ENCODE measurements at regions not wholly inside any gene's neighbourhood (a gene's known extent, or its start where the extent isn't known, plus 50 kb on each side); places are given as distances from the start of the nearest gene placed in this dataset.

DNA sequence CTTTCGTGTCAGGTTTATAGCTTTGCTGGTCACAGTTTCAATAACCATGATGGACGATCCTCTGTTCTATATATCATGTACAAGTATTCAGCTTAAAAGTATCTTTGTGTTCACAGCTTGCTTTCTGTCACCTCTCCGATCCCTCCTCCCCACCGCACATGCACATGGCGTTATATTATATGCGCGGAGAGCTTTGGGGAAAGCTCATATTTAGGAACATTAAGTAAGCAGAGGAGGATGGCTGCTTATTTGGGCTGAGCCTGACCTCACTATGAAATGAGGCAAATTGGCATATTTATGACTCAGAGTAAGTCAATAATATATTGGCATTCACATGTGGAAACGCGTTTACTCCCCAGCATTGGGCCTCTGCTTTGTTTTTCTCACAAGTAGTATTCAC is 360.5 kb downstream of the HLX start:
- H3K4me2 ChIP-seq (ENCODE audit: low read length): no peak overlapping the region
- no peak overlapping the region for H3K4me3 ChIP-seq (ENCODE audit: low read depth, low read length, poor library complexity, severe bottlenecking)
- H2AFZ ChIP-seq (ENCODE audit: low read length): no peak overlapping the region
- no peak overlapping the region for H3K27ac ChIP-seq (ENCODE audit: low read depth, low read length, poor library complexity, severe bottlenecking)
- no peaks in the 10 kb centered on the region for H3K9me3 ChIP-seq (ENCODE audit: low read length)
- H3K9ac ChIP-seq (ENCODE audit: low read length): no peak overlapping the region
- H3K27me3 ChIP-seq (ENCODE audit: insufficient read depth, low read length): no peaks in the 10 kb centered on the region
- H3K9me2 ChIP-seq (ENCODE audit: low read depth, low read length): no peaks in the 10 kb centered on the region
- TF ChIP-seq EZH2 (IDR thresholded peaks at IDR 0.05; ENCODE audit: borderline replicate concordance, low read length): no peak
- TF ChIP-seq, protein P1, sequence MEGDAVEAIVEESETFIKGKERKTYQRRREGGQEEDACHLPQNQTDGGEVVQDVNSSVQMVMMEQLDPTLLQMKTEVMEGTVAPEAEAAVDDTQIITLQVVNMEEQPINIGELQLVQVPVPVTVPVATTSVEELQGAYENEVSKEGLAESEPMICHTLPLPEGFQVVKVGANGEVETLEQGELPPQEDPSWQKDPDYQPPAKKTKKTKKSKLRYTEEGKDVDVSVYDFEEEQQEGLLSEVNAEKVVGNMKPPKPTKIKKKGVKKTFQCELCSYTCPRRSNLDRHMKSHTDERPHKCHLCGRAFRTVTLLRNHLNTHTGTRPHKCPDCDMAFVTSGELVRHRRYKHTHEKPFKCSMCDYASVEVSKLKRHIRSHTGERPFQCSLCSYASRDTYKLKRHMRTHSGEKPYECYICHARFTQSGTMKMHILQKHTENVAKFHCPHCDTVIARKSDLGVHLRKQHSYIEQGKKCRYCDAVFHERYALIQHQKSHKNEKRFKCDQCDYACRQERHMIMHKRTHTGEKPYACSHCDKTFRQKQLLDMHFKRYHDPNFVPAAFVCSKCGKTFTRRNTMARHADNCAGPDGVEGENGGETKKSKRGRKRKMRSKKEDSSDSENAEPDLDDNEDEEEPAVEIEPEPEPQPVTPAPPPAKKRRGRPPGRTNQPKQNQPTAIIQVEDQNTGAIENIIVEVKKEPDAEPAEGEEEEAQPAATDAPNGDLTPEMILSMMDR (IDR thresholded peaks at IDR 0.05; ENCODE audit: low read length): no peak
- H3F3A ChIP-seq (ENCODE audit: insufficient read depth, low read length): no peaks in the 10 kb centered on the region
- H3K79me2 ChIP-seq (ENCODE audit: insufficient read depth, low read length): no peaks in the 10 kb centered on the region
- no peaks in the 10 kb centered on the region for H3K36me3 ChIP-seq (ENCODE audit: insufficient read depth, low read length)
- no peaks in the 10 kb centered on the region for H4K20me1 ChIP-seq (ENCODE audit: insufficient read depth, low read length)
- H3K4me1 ChIP-seq (ENCODE audit: insufficient read depth, low read length, severe bottlenecking): no peaks in the 10 kb centered on the region

DNA sequence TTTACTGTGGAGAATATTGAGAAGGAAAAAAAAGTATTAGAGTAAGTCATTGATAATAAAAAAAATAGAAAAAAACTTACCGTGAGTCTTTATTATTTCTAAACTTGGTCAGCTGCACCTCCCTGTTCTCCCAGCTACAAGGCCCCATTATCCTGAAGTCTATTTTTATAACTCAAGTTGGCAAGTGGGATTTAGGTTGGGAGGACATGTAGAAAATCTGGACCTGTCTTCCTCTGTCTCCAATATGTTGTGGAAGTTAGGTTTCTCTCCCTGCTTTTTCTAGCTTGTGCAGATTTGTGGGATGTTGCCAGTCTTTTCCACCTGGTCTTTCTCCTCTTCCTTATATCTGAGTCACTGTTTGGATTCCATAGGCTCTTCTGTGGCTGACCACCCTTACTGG is 361.4 kb downstream of the HLX start:
- Histone ChIP-seq H3K36me3 (ENCODE audit: insufficient read depth, low read length) (no peaks in the 10 kb centered on the region), H2AFZ (ENCODE audit: low read length) (no peak overlapping the region), H3K27me3 (ENCODE audit: insufficient read depth, low read length) (no peaks in the 10 kb centered on the region), H3K79me2 (ENCODE audit: insufficient read depth, low read length) (no peaks in the 10 kb centered on the region), H3K4me1 (ENCODE audit: insufficient read depth, low read length, severe bottlenecking) (no peaks in the 10 kb centered on the region), H3K9me3 (ENCODE audit: low read length) (no peaks in the 10 kb centered on the region), H3K9me2 (ENCODE audit: low read depth, low read length) (no peaks in the 10 kb centered on the region), H3F3A (ENCODE audit: insufficient read depth, low read length) (no peaks in the 10 kb centered on the region), H3K9ac (ENCODE audit: low read length) (no peak overlapping the region), H3K4me3 (ENCODE audit: low read depth, low read length, poor library complexity, severe bottlenecking) (no peak overlapping the region), H4K20me1 (ENCODE audit: insufficient read depth, low read length) (no peaks in the 10 kb centered on the region), H3K4me2 (ENCODE audit: low read length) (no peak overlapping the region), H3K27ac (ENCODE audit: low read depth, low read length, poor library complexity, severe bottlenecking) (no peak overlapping the region)
- TF ChIP-seq, protein P1 (IDR thresholded peaks at IDR 0.05; ENCODE audit: low read length): no peak
- no peak for TF ChIP-seq EZH2 (IDR thresholded peaks at IDR 0.05; ENCODE audit: borderline replicate concordance, low read length)

DNA sequence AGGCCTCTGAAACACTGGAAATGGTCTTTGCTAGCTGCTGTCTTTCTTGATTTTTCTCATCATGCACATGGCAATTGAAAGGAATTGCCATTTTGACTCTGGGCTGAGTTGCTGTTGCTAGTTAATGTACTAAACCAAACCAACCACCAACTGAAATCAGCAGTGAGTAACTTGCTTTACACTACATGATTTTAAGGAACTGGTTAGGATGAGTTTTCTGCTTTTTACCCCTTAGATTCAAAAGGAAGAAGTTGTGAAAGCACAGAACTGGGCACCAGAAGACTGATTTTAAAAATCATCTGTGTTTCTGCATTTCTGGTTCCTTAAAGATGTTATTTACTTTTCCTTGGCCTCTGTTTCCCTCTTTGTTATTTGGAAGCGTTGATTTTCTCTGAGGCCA is 361.9 kb downstream of the HLX start:
- H3F3A ChIP-seq (ENCODE audit: insufficient read depth, low read length): no peaks in the 10 kb centered on the region
- H3K27ac ChIP-seq (ENCODE audit: low read depth, low read length, poor library complexity, severe bottlenecking): no peak overlapping the region
- H4K20me1 ChIP-seq (ENCODE audit: insufficient read depth, low read length): no peaks in the 10 kb centered on the region
- no peak overlapping the region for H3K4me3 ChIP-seq (ENCODE audit: low read depth, low read length, poor library complexity, severe bottlenecking)
- H3K4me2 ChIP-seq (ENCODE audit: low read length): no peak overlapping the region
- H3K4me1 ChIP-seq (ENCODE audit: insufficient read depth, low read length, severe bottlenecking): no peaks in the 10 kb centered on the region
- no peaks in the 10 kb centered on the region for H3K9me3 ChIP-seq (ENCODE audit: low read length)
- no peaks in the 10 kb centered on the region for H3K36me3 ChIP-seq (ENCODE audit: insufficient read depth, low read length)
- no peak overlapping the region for H2AFZ ChIP-seq (ENCODE audit: low read length)
- no peaks in the 10 kb centered on the region for H3K9me2 ChIP-seq (ENCODE audit: low read depth, low read length)
- no peaks in the 10 kb centered on the region for H3K79me2 ChIP-seq (ENCODE audit: insufficient read depth, low read length)
- H3K9ac ChIP-seq (ENCODE audit: low read length): no peak overlapping the region
- no peak for TF ChIP-seq EZH2 (IDR thresholded peaks at IDR 0.05; ENCODE audit: borderline replicate concordance, low read length)
- TF ChIP-seq, protein P1 (IDR thresholded peaks at IDR 0.05; ENCODE audit: low read length): no peak
- no peaks in the 10 kb centered on the region for H3K27me3 ChIP-seq (ENCODE audit: insufficient read depth, low read length)
